ENCODE measurements at regions not wholly inside any gene's neighbourhood (a gene's known extent, or its start where the extent isn't known, plus 50 kb on each side); places are given as distances from the start of the nearest gene placed in this dataset.
"Not testable (repeated sequence)": the region's sequence is repeated elsewhere in the genome, so short reads cannot be mapped to it uniquely, and the experiment has no call there.

DNA sequence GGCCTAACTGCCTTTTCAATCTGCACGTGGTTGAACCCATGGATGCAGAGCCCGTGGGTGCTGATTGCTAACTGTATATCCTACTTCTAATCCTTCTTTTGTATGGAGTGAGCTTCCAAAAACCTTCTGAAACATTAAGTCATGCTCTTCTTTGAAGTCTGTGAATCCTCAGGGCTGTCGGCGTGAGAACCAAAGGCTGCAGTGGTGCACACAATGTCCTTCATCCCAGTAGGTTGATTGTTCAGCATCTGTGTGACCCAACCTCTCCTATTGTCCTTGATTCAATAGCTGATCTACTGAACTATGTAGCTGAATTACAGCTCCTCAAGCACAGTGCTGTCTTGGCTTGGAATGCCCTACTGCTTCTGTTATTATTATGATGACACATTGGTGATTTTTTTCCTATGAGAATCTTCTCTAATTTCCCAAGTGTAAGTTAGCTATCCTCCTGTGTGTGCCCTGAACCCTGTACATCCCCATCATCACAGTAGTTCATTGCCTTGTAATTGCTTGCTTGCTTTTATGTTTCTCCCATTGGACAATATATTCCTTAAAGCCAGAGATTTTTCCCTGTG, 294.6 kb downstream of the TRIML1 start:
- TF ChIP-seq CTCF (conservative IDR thresholded peaks at IDR 0.05; ENCODE audit: control insufficient read depth, insufficient read depth, low read depth, low read length), result no peak
- no peak overlapping the region for H3K4me3 ChIP-seq (ENCODE audit: control insufficient read depth, low read depth, low read length)
- DNase-seq (ENCODE audit: low read depth), result peak; percentile 52

GRCh38 chr4:188434643-188435042, 295.4 kb downstream of the TRIML1 start:
- no peak for TF ChIP-seq CTCF (conservative IDR thresholded peaks at IDR 0.05; ENCODE audit: control insufficient read depth, insufficient read depth, low read depth, low read length)
- DNase-seq (ENCODE audit: low read depth), result no peak
- H3K4me3 ChIP-seq (ENCODE audit: control insufficient read depth, low read depth, low read length), result no peak overlapping the region

- DNase-seq (ENCODE audit: low read depth), result peak; percentile 43
These were observed 296.1 kb downstream of the TRIML1 start for GRCh38 chr4:188435381-188435780.

GRCh38 chr4:188437535-188437934, 298.3 kb downstream of the TRIML1 start:
- TF ChIP-seq CTCF (conservative IDR thresholded peaks at IDR 0.05; ENCODE audit: control insufficient read depth, insufficient read depth, low read depth, low read length), result no peak
- H3K4me3 ChIP-seq (ENCODE audit: control insufficient read depth, low read depth, low read length), result no peak overlapping the region
- DNase-seq (ENCODE audit: low read depth), result no peak

More at GRCh38 chr4:188435381-188435780, 296.1 kb downstream of the TRIML1 start:
- TF ChIP-seq CTCF (conservative IDR thresholded peaks at IDR 0.05; ENCODE audit: control insufficient read depth, insufficient read depth, low read depth, low read length), result no peak
- H3K4me3 ChIP-seq (ENCODE audit: control insufficient read depth, low read depth, low read length), result no peak overlapping the region

DNA sequence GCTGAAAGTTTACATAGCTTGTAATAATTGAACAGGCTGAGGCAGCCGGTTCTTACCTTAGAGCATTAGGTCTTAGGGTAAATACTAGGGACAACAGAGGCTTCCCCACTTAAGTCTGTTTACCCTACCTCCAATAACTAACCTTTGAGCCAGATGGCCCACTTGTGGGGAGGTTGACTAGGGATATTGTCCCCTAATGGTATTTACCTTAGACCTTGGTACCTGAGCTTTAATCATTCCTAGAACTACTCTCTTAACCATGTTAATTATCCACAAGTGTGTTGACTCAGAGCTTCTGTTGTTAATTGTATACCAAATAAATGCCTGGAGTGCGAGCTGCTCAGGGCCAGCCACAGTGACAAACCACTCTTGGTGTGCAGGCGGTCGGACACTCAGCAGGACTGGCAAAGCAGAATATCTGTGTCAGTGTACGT, 299.2 kb downstream of the TRIML1 start:
- not testable (repeated sequence) for DNase-seq (ENCODE audit: low read depth); H3K4me3 ChIP-seq (ENCODE audit: control insufficient read depth, low read depth, low read length)

DNA sequence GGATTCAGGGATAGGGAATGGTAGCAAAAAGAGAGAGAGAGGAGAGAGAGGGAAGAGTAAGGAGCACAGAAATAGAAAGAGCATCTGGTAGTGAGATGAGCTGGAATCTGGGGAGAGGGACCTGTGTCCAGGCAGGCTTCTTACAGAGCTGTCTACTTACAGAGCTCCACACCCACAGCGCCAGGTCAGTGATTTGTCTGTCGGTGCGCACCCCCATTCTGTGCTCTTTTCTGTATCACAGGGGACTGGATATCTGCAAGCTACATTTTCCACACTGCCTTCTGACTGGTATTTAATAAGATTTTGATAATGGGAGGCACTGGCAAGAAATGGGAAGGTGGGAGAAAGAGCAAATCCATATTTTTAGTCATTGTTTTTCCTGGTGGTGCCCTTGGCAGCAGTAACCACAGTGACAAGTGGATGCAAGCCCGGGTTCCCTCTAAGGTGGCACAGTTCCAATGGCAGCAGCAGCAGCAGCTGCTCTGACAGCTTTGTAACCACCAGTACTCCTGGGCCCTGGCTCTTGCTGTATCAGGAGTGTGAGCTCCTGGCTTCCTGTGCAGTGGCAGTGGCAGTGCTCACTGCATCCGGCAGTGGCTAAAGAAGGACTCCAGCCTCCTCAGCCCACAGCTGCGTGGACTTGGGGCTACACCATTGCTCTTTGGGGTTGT, 300.5 kb downstream of the TRIML1 start:
- H3K4me3 ChIP-seq (ENCODE audit: control insufficient read depth, low read depth, low read length), result no peak overlapping the region
- peak; percentile 30 for DNase-seq (ENCODE audit: low read depth)
- TF ChIP-seq CTCF (conservative IDR thresholded peaks at IDR 0.05; ENCODE audit: control insufficient read depth, insufficient read depth, low read depth, low read length), result no peak

DNA sequence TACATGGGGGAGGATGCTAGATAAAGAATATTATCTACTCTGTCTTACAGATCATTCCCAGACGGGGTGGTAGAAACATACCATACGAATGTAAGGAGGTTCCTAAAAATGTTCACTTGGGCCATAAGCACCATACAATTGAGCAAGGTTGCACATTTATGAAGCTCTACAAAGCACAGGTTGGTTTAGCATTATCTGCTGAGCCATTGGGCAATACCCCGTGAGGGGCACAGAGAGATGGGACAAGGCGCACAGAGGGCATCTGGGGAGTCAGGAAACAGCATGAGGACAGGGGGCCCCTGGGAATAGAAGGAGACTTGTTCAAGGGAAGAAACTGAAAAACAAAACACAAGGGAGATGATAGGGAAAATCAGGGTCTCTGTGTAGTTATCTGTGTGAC, 305.3 kb downstream of the TRIML1 start:
- H3K4me3 ChIP-seq (ENCODE audit: control insufficient read depth, low read depth, low read length), result no peak overlapping the region
- no peak for TF ChIP-seq CTCF (conservative IDR thresholded peaks at IDR 0.05; ENCODE audit: control insufficient read depth, insufficient read depth, low read depth, low read length)
- peak; percentile 14 for DNase-seq (ENCODE audit: low read depth)

DNA sequence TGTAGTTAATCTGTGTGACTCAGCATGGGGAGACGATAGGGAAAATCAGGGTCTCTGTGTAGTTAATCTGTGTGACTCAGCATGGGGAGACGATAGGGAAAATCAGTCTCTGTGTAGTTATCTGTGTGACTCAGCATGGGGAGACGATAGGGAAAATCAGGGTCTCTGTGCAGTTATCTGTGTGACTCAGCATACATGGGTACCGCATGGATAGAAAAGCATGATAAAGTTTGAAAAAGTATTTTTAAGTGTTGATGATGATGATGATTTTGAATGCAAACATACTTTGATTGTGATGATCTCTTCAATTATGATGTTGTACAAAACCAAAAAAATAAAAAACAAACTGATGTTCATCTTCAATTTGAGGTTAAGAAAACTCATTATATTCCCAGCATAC, 309.8 kb downstream of the TRIML1 start:
- DNase-seq (ENCODE audit: low read depth), result peak; percentile 28
- H3K4me3 ChIP-seq (ENCODE audit: control insufficient read depth, low read depth, low read length), result not testable (repeated sequence)
